ENCODE measurements at regions not wholly inside any gene's neighbourhood (a gene's known extent, or its start where the extent isn't known, plus 50 kb on each side); places are given as distances from the start of the nearest gene placed in this dataset.

DNA sequence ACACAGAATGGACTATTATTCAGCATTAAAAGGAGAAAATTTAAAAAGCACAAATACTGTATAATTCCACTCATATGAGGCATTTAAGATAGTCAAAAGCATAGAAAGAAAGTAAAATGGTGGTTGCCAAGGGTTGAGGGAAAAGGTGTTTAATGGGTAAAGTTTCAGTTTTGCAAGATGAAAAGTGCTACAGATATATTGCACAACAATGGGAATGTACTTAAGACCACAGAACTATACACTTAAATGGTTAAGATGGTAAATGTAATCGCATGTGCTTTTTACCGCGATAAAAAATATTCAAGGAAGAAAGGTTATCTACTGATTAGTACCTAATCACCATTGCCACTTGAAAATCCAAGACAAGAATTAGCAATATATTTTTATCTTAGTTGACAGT, 71.8 kb upstream of the NOX3 start:
- H3K36me3 Mint-ChIP-seq (ENCODE audit: low read depth), result no peaks in the 10 kb centered on the region
- no peak overlapping the region for H3K27ac Mint-ChIP-seq
- H3K4me3 Mint-ChIP-seq, result no peak overlapping the region
- no peak for DNase-seq (ENCODE audit: low spot score)
- H3K9me3 Mint-ChIP-seq, result peaks cover 4% of the 10 kb centered on the region
- H3K4me1 Mint-ChIP-seq (ENCODE audit: low read depth), result peaks cover 13% of the 10 kb centered on the region
- H3K27me3 Mint-ChIP-seq (ENCODE audit: low read depth), result no peaks in the 10 kb centered on the region

GRCh38 chr6:155523821-155524651, 68.4 kb upstream of the NOX3 start:
- Mint-ChIP-seq H3K4me1 (ENCODE audit: low read depth) (peaks cover 11% of the 10 kb centered on the region), H3K27ac (no peak overlapping the region), H3K36me3 (ENCODE audit: low read depth) (no peaks in the 10 kb centered on the region), H3K9me3 (peaks cover 4% of the 10 kb centered on the region), H3K4me3 (no peak overlapping the region), H3K27me3 (ENCODE audit: low read depth) (no peaks in the 10 kb centered on the region)
- no peak for DNase-seq (ENCODE audit: low spot score)

DNA sequence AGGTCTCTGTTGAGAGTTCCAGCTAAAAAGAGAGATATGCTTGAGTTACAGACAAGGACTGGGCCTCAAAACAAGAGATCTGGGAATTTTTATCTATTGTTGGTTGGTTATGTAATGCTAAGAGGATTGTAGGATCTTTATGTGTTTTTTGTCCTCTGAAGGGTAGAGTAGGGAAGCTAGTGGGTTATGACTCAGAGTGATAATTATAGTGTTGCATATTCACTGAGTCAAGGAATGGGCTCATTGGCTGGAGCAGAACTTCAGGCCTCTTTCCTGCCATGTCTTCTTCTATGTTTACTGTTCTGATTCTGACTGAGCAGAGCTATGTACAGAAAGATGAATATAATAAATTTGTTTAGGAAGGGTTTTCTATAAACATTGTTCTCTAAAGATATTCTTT, 66.1 kb upstream of the NOX3 start:
- H3K36me3 Mint-ChIP-seq (ENCODE audit: low read depth), result no peaks in the 10 kb centered on the region
- no peaks in the 10 kb centered on the region for H3K27me3 Mint-ChIP-seq (ENCODE audit: low read depth)
- no peak for DNase-seq (ENCODE audit: low spot score)
- peaks cover 7% of the 10 kb centered on the region for H3K4me1 Mint-ChIP-seq (ENCODE audit: low read depth)
- H3K27ac Mint-ChIP-seq, result no peak overlapping the region
- H3K9me3 Mint-ChIP-seq, result peaks cover 4% of the 10 kb centered on the region
- H3K4me3 Mint-ChIP-seq, result no peak overlapping the region

- H3K4me3 Mint-ChIP-seq, result no peak overlapping the region
- H3K4me1 Mint-ChIP-seq (ENCODE audit: low read depth), result peaks cover 6% of the 10 kb centered on the region
- no peaks in the 10 kb centered on the region for H3K36me3 Mint-ChIP-seq (ENCODE audit: low read depth)
- H3K27ac Mint-ChIP-seq, result no peak overlapping the region
- no peaks in the 10 kb centered on the region for H3K27me3 Mint-ChIP-seq (ENCODE audit: low read depth)
- DNase-seq (ENCODE audit: low spot score), result no peak
- peaks cover 4% of the 10 kb centered on the region for H3K9me3 Mint-ChIP-seq
Observed at GRCh38 chr6:155520078-155520477, 64.4 kb upstream of the NOX3 start.

DNA sequence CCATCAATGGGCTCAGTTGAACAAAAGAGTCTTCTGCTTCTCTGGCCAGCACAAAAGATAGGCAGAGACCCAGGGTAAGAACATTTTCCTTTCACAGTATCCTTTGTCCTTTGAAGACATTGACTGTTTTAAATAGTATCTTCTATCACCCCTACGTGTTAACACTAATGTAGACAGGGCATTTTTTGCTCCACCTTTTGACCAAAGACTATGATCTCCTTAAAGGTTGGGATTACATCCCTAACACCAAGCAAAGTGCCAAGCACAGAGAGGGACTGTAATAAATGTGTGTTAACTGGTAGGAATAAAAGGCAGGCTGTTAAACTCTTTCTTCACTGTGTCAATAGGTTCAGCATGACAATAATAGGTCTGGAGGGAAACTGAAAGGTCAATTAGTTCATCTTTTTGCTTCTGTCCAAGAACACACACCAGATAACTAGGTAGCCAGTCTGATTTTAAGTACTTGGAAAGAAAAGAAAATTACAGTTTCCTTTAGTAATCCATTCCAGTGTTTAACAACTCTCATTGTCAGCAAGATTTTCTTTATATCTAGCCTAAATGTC, 63.6 kb upstream of the NOX3 start:
- DNase-seq (ENCODE audit: low spot score), result no peak
- Mint-ChIP-seq H3K27ac (no peak overlapping the region), H3K4me1 (ENCODE audit: low read depth) (peaks cover 4% of the 10 kb centered on the region), H3K4me3 (no peak overlapping the region), H3K27me3 (ENCODE audit: low read depth) (no peaks in the 10 kb centered on the region), H3K36me3 (ENCODE audit: low read depth) (no peaks in the 10 kb centered on the region), H3K9me3 (peaks cover 7% of the 10 kb centered on the region)

DNA sequence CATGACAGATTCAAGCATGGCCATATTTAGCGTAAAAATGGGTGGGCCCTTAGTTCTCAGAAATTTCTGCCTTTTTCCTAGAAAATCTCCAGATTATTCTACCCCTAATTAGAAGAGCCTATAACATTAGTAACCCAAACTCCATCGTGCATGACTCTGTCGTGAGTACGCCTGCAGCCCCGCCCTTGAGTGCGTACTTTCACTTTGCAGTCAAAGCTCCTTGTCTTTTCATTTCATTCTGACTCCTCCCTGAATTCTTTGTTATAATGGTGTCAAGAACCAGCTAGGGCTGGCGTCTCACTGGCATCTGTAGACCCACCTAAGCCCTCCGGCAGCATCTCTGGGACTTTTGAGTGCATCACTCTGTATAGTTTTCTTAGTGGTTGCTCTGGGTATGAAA, 61.7 kb upstream of the NOX3 start:
- Mint-ChIP-seq H3K9me3 (peaks cover 5% of the 10 kb centered on the region), H3K27ac (no peak overlapping the region), H3K4me1 (ENCODE audit: low read depth) (no peaks in the 10 kb centered on the region), H3K36me3 (ENCODE audit: low read depth) (no peaks in the 10 kb centered on the region), H3K4me3 (no peak overlapping the region), H3K27me3 (ENCODE audit: low read depth) (no peaks in the 10 kb centered on the region)
- no peak for DNase-seq (ENCODE audit: low spot score)

DNA sequence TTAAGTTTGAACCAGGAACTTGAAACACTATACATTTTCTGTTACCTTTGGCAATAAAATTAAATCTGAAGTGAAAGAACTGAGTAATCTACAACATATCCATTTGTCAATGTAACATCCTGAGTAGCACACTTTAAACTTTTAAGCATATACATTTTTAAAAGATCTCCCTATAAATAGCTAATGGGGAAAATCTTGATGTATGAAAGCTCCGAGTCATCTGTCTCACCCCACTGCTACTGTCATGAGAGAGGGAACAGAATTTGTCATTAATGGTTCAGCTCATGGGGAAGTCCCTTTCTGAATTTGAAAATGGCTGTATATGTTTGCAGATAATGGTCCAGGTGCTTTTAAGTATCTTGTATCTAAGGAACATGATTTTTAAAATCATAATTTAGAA, 55.2 kb upstream of the NOX3 start:
- no peaks in the 10 kb centered on the region for H3K36me3 Mint-ChIP-seq (ENCODE audit: low read depth)
- DNase-seq (ENCODE audit: low spot score), result no peak
- H3K27ac Mint-ChIP-seq, result no peak overlapping the region
- no peaks in the 10 kb centered on the region for H3K27me3 Mint-ChIP-seq (ENCODE audit: low read depth)
- peaks cover 5% of the 10 kb centered on the region for H3K9me3 Mint-ChIP-seq
- H3K4me3 Mint-ChIP-seq, result no peak overlapping the region
- no peaks in the 10 kb centered on the region for H3K4me1 Mint-ChIP-seq (ENCODE audit: low read depth)

DNA sequence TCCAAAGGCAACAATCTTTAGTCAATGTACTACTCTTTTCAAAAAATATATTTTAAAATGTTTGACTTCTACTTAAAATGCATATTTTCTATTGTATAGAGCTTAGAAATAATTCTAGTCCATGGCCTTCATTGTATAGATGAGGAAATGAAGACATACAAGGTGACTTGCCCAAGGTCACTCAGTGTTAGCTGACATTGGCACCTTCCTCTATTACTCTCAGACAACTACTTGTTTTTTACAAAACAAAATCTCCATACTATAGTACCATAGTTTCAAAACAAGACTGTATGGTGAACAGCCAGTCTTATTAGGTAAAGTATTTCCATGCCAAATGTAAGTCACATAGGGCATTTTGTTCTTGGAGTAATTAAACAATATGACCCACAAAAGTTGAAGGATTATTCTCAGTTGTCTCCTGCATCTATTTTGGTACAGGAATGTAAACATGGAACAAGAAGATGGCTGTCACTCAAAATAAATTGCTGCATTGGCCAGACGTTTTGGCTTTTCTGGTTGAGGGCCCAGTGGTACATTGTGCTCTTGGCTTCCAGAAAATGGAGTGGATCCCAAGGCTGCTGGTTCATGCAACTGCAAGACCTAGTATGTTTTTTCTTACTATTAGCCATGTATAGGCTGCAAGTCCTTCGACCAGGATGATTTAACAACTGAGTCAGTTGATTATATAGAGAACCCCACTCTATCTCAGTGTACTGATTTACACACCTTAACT, 54.3 kb upstream of the NOX3 start:
- Mint-ChIP-seq H3K27me3 (ENCODE audit: low read depth) (no peaks in the 10 kb centered on the region), H3K36me3 (ENCODE audit: low read depth) (no peaks in the 10 kb centered on the region), H3K27ac (no peak overlapping the region), H3K9me3 (peaks cover 5% of the 10 kb centered on the region), H3K4me3 (no peak overlapping the region), H3K4me1 (ENCODE audit: low read depth) (no peaks in the 10 kb centered on the region)
- DNase-seq (ENCODE audit: low spot score), result no peak

DNA sequence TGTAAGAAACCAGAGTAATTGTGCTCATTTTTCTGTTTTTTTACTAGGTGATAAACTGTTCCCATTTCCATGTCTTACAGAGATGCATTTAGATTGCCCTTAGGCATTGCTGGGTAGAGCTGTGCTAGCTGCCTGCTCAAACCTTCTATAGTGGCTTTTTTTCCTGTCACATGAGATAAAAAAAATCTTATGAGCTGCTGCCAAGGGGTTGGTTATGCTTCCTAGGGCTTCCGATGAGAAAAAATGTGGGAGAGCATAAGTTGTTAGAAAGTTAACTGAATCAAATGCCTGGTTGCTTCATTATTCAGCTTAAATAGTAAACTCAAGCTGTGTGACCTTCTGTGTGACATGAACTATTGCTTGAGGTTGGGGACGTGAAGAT, 50.0 kb upstream of the NOX3 start:
- no peak overlapping the region for H3K27ac Mint-ChIP-seq
- H3K4me3 Mint-ChIP-seq, result no peak overlapping the region
- peaks cover 11% of the 10 kb centered on the region for H3K9me3 Mint-ChIP-seq
- DNase-seq (ENCODE audit: low spot score), result no peak
- H3K4me1 Mint-ChIP-seq (ENCODE audit: low read depth), result no peaks in the 10 kb centered on the region
- no peaks in the 10 kb centered on the region for H3K27me3 Mint-ChIP-seq (ENCODE audit: low read depth)
- H3K36me3 Mint-ChIP-seq (ENCODE audit: low read depth), result no peaks in the 10 kb centered on the region
